CD4-positive, alpha-beta T cell treated with Interferon gamma for 1 hour (primary cell): ENCODE measurements at regions not wholly inside any gene's neighbourhood (a gene's known extent, or its start where the extent isn't known, plus 50 kb on each side); places are given as distances from the start of the nearest gene placed in this dataset.

Experiments used
- DNase-seq: peaks from one replicate; pipeline ENCODE4 v3.0.0-alpha.2; 2020

GRCh38 chrX:39759526-39760224, 338.1 kb downstream of the BCOR start:
- DNase-seq = no peak

- DNase-seq = no peak
Observed at GRCh38 chrX:39760930-39761329, 336.8 kb downstream of the BCOR start.

GRCh38 chrX:39762266-39762841, 335.4 kb downstream of the BCOR start:
- DNase-seq = no peak

GRCh38 chrX:39764441-39764914, 333.3 kb downstream of the BCOR start:
- no peak for DNase-seq

- no peak for DNase-seq
Observed at GRCh38 chrX:39765327-39765726, 332.4 kb downstream of the BCOR start.

- no peak for DNase-seq
Observed at GRCh38 chrX:39766085-39766726, 331.6 kb downstream of the BCOR start.

- no peak for DNase-seq
Observed at GRCh38 chrX:39766855-39767254, 330.9 kb downstream of the BCOR start.

- no peak for DNase-seq
Observed at GRCh38 chrX:39767446-39767845, 330.3 kb downstream of the BCOR start.

GRCh38 chrX:39769748-39770147, 328.0 kb downstream of the BCOR start:
- DNase-seq = no peak

GRCh38 chrX:39771089-39771488, 326.7 kb downstream of the BCOR start:
- DNase-seq = no peak

GRCh38 chrX:39772057-39772832, 325.5 kb downstream of the BCOR start:
- no peak for DNase-seq

GRCh38 chrX:39773150-39773549, 324.6 kb downstream of the BCOR start:
- no peak for DNase-seq

GRCh38 chrX:39773923-39774773, 323.6 kb downstream of the BCOR start:
- no peak for DNase-seq

GRCh38 chrX:39774774-39775328, 322.9 kb downstream of the BCOR start:
- DNase-seq = no peak

- no peak for DNase-seq
Observed at GRCh38 chrX:39777623-39778025, 320.1 kb downstream of the BCOR start.

GRCh38 chrX:39779952-39780783, 317.6 kb downstream of the BCOR start:
- no peak for DNase-seq

GRCh38 chrX:39782276-39782675, 315.5 kb downstream of the BCOR start:
- DNase-seq = no peak

GRCh38 chrX:39787999-39788398, 309.8 kb downstream of the BCOR start:
- no peak for DNase-seq

GRCh38 chrX:39788521-39788920, 309.2 kb downstream of the BCOR start:
- DNase-seq = no peak

GRCh38 chrX:39791691-39792090, 306.1 kb downstream of the BCOR start:
- no peak for DNase-seq

- DNase-seq = no peak
Observed at GRCh38 chrX:39795605-39796004, 302.2 kb downstream of the BCOR start.
